ENCODE measurements at regions not wholly inside any gene's neighbourhood (a gene's known extent, or its start where the extent isn't known, plus 50 kb on each side); places are given as distances from the start of the nearest gene placed in this dataset.
A peak's percentile ranks its signal among the peaks of the same experiment; 100 is the strongest.

DNA sequence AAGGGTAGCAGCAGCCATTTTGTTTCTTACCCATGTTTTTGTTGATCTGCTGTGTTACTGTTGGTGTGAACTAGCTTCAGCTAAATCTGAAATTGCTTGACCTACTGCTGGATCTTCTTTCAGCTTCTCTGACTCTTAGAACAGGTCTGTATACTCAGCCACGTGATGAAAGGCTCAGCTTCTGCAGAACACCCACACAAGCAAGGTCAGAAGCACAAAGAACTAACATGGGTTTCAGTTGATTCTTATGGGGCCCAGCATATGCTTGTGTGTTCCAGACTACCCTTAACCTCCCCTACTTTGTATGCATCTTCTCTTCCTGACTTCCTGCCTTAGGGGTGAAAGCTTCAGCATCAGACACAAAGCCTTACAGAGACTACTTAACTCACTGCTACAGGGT is 186.8 kb downstream of the HGF start:
- no TSS peak for BruUV-seq (replicated peaks)
- no peaks in the 10 kb centered on the region for H3K27me3 ChIP-seq (ENCODE audit: control insufficient read depth in 2 of 2, insufficient read depth in 2 of 2, low read length in 2 of 2)
- CTCF ChIA-PET = interaction anchor here (0.9 to 3.0 kb wide), 2 partner anchors 11 to 82 kb away, joined by 3 to 10 read pairs; no protein-coding TSS in a partner anchor

DNA sequence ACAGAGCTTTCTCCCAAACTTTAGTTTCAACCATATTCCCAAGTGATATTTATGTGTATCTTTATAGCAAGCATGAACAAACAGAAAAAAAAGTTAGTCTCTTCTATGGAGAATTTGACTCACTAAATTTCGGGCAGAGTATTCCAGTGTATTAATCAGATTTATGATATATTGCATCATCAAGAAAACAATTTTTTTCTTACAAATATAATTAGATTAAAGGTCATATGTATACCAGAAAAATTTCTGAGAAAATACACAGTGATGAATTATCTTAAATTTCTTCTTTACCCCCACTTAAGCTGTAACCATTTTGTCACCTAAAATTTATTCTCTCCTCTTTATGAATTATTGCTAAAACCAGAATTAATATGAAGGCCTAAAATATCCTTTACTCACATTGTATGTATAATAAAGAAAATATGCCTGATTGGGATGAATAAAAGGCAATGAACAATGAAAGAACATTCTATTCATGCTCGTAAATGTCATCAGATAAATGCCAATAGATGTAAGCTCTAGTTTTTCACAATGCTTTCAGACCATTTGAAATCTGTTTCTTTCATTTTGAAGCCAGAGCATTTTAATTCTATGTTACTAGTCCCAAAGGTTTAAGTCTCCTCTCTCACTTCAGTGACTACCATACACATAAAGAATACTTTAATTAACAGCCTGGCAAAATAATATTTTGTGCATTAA is 192.1 kb downstream of the HGF start:
- no peak overlapping the region for H3K27ac ChIP-seq (ENCODE audit: insufficient read depth, low read depth, low read length)
- BruUV-seq (replicated peaks) = no TSS peak
- CTCF ChIA-PET = interaction anchor here (0.7 kb wide), 1 partner anchor 14 kb away, joined by 3 read pairs; no protein-coding TSS in a partner anchor
- intact Hi-C loops (cut with micrococcal nuclease) = no loop called here
- TF ChIP-seq POLR2AphosphoS5 (IDR thresholded peaks at IDR 0.05; ENCODE audit: insufficient read depth, low read depth, low read length) (no peak), MYC (IDR thresholded peaks at IDR 0.05; ENCODE audit: low read depth, low read length) (no peak), EZH2 (IDR thresholded peaks at IDR 0.05; ENCODE audit: borderline replicate concordance, low read depth, low read length, severe bottlenecking) (no peak), POLR2A (IDR thresholded peaks at IDR 0.05; ENCODE audit: low read depth, low read length) (no peak), GATA2 (IDR thresholded peaks at IDR 0.05; ENCODE audit: insufficient read depth, insufficient read length, low read depth, low read length) (no peak), FOS (IDR thresholded peaks at IDR 0.05; ENCODE audit: borderline replicate concordance, insufficient read depth, low read length) (no peak), JUN (IDR thresholded peaks at IDR 0.05; ENCODE audit: borderline replicate concordance, insufficient read depth, insufficient read length, low read depth) (no peak), MAX (IDR thresholded peaks at IDR 0.05; ENCODE audit: insufficient read depth, insufficient read length) (no peak)
- TF ChIP-seq, protein P1, sequence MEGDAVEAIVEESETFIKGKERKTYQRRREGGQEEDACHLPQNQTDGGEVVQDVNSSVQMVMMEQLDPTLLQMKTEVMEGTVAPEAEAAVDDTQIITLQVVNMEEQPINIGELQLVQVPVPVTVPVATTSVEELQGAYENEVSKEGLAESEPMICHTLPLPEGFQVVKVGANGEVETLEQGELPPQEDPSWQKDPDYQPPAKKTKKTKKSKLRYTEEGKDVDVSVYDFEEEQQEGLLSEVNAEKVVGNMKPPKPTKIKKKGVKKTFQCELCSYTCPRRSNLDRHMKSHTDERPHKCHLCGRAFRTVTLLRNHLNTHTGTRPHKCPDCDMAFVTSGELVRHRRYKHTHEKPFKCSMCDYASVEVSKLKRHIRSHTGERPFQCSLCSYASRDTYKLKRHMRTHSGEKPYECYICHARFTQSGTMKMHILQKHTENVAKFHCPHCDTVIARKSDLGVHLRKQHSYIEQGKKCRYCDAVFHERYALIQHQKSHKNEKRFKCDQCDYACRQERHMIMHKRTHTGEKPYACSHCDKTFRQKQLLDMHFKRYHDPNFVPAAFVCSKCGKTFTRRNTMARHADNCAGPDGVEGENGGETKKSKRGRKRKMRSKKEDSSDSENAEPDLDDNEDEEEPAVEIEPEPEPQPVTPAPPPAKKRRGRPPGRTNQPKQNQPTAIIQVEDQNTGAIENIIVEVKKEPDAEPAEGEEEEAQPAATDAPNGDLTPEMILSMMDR (IDR thresholded peaks at IDR 0.05; ENCODE audit: extremely low read depth in 1 of 2, insufficient read depth in 1 of 2, low read depth in 1 of 2, low read length in 2 of 2) = no peak
- FAIRE-seq (no peak), DNase-seq (ENCODE audit: low read depth, low spot score) (no peak)
- no peak overlapping the region for H3K4me2 ChIP-seq (ENCODE audit: insufficient read depth, low read length)
- no peak overlapping the region for H2AFZ ChIP-seq (ENCODE audit: low read depth, low read length)
- POLR2A ChIA-PET = no interaction called here
- H3K4me1 ChIP-seq (ENCODE audit: control insufficient read depth, extremely low read depth, insufficient read depth, low read length) = no peaks in the 10 kb centered on the region
- no peaks in the 10 kb centered on the region for H4K20me1 ChIP-seq (replicated peaks; ENCODE audit: control insufficient read depth, extremely low read depth, insufficient read depth, low read length)
- dilution Hi-C loops (cut with MboI; ENCODE audit: extremely low pct_ligation_motif_present, low sequenced_read_pairs) = no loop called here
- no peaks in the 10 kb centered on the region for H3K36me3 ChIP-seq (ENCODE audit: control insufficient read depth in 2 of 2, extremely low read depth in 1 of 2, insufficient read depth in 2 of 2, low read length in 2 of 2)
- H3K79me2 ChIP-seq (ENCODE audit: control insufficient read depth, insufficient read depth, low read length) = no peaks in the 10 kb centered on the region
- H3K4me3 ChIP-seq (replicated peaks in 1 of 3; ENCODE audit: insufficient read depth in 1 of 3, low read depth in 1 of 3, low read length in 3 of 3) = no peak overlapping the region
- H3K27me3 ChIP-seq (ENCODE audit: control insufficient read depth in 2 of 2, insufficient read depth in 2 of 2, low read length in 2 of 2) = no peaks in the 10 kb centered on the region
- no peak overlapping the region for H3K9ac ChIP-seq (replicated peaks; ENCODE audit: extremely low read depth, insufficient read depth, low read length)
- no peaks in the 10 kb centered on the region for H3K9me3 ChIP-seq (replicated peaks; ENCODE audit: control insufficient read depth, insufficient read depth, low read length)
- no peaks in the 10 kb centered on the region for H3K9me1 ChIP-seq (replicated peaks; ENCODE audit: control insufficient read depth, extremely low read depth, insufficient read depth, low read length)

More for the DNA sequence above, 186.8 kb downstream of the HGF start:
- dilution Hi-C loops (cut with MboI; ENCODE audit: extremely low pct_ligation_motif_present, low sequenced_read_pairs) = no loop called here
- H2AFZ ChIP-seq (ENCODE audit: low read depth, low read length) = peak overlapping the region; percentile 23
- H3K9me3 ChIP-seq (replicated peaks; ENCODE audit: control insufficient read depth, insufficient read depth, low read length) = no peaks in the 10 kb centered on the region
- no peaks in the 10 kb centered on the region for H3K9me1 ChIP-seq (replicated peaks; ENCODE audit: control insufficient read depth, extremely low read depth, insufficient read depth, low read length)
- no peak overlapping the region for H3K27ac ChIP-seq (ENCODE audit: insufficient read depth, low read depth, low read length)
- FAIRE-seq (no peak), DNase-seq (ENCODE audit: low read depth, low spot score) (no peak)
- H3K4me2 ChIP-seq (ENCODE audit: insufficient read depth, low read length) = no peak overlapping the region
- H3K9ac ChIP-seq (replicated peaks; ENCODE audit: extremely low read depth, insufficient read depth, low read length) = no peak overlapping the region
- POLR2A ChIA-PET = interaction anchor here (0.7 kb wide), 1 partner anchor 89 kb away, joined by 3 read pairs; no protein-coding TSS in a partner anchor
- H3K4me3 ChIP-seq (replicated peaks in 1 of 3; ENCODE audit: insufficient read depth in 1 of 3, low read depth in 1 of 3, low read length in 3 of 3) = no peak overlapping the region
- no peaks in the 10 kb centered on the region for H3K4me1 ChIP-seq (ENCODE audit: control insufficient read depth, extremely low read depth, insufficient read depth, low read length)
- TF ChIP-seq, protein P1 (IDR thresholded peaks at IDR 0.05; ENCODE audit: extremely low read depth in 1 of 2, insufficient read depth in 1 of 2, low read depth in 1 of 2, low read length in 2 of 2) = no peak
- TF ChIP-seq FOS (IDR thresholded peaks at IDR 0.05; ENCODE audit: borderline replicate concordance, insufficient read depth, low read length) (no peak), POLR2AphosphoS5 (IDR thresholded peaks at IDR 0.05; ENCODE audit: insufficient read depth, low read depth, low read length) (no peak), EZH2 (IDR thresholded peaks at IDR 0.05; ENCODE audit: borderline replicate concordance, low read depth, low read length, severe bottlenecking) (no peak)
- intact Hi-C loops (cut with micrococcal nuclease) = no loop called here
- H3K79me2 ChIP-seq (ENCODE audit: control insufficient read depth, insufficient read depth, low read length) = no peaks in the 10 kb centered on the region
- no peaks in the 10 kb centered on the region for H4K20me1 ChIP-seq (replicated peaks; ENCODE audit: control insufficient read depth, extremely low read depth, insufficient read depth, low read length)
- H3K36me3 ChIP-seq (ENCODE audit: control insufficient read depth in 2 of 2, extremely low read depth in 1 of 2, insufficient read depth in 2 of 2, low read length in 2 of 2) = no peaks in the 10 kb centered on the region
